H1 (cell line): ENCODE measurements at regions not wholly inside any gene's neighbourhood (a gene's known extent, or its start where the extent isn't known, plus 50 kb on each side); places are given as distances from the start of the nearest gene placed in this dataset.
A peak's percentile ranks its signal among the peaks of the same experiment; 100 is the strongest.

ENCODE experiments used
- CTCF ChIA-PET: fragments of 300-600 bp; sonication (Branson Sonifier 250); formaldehyde crosslinking; loops from one replicate; lab custom pipeline; 2021; ENCODE audit not compliant: partially characterized antibody; lab: Charles Lee
- POLR2A ChIA-PET: fragments of 300-600 bp; sonication (Branson Sonifier 250); formaldehyde crosslinking; loops from one replicate; lab custom pipeline; 2021; ENCODE audit warnings: inconsistent platforms; ENCODE audit not compliant: partially characterized antibody; lab: Charles Lee
- DNase-seq, 2 experiments: peaks; one replicate each; pipeline versions ENCODE4 v3.0.0 to v3.0.0-alpha.2; 2010 to 2022; ENCODE audit warnings: low spot score in 2 of 2, low read depth in 1 of 2, mixed read lengths in 1 of 2
- FAIRE-seq: peaks from 2 replicates; lab custom pipeline; 2011; peaks lifted over from hg19 to GRCh38; lab: Jason Lieb, UNC
- H2AFZ ChIP-seq: 2 replicates; pipeline ENCODE4 v1.8.1; 2012; ENCODE audit warnings: low read length, inconsistent platforms
- H2AK5ac ChIP-seq: 2 replicates; pipeline ENCODE4 v1.6.1; 2013; ENCODE audit warnings: low read depth, low read length
- H2BK120ac ChIP-seq: replicated peaks from 2 replicates; pipeline ENCODE3; 2013; ENCODE audit warnings: low read depth, low read length, inconsistent platforms
- H2BK12ac ChIP-seq: 2 replicates; pipeline ENCODE4 v1.6.1; 2013; ENCODE audit warnings: low read depth, low read length
- H2BK15ac ChIP-seq: 2 replicates; pipeline ENCODE4 v1.6.1; 2013; ENCODE audit warnings: low read length
- H2BK20ac ChIP-seq: 2 replicates; pipeline ENCODE4 v1.6.1; 2013; ENCODE audit warnings: low read length
- H2BK5ac ChIP-seq: 2 replicates; pipeline ENCODE4 v1.6.1; 2013; ENCODE audit warnings: low read depth, low read length
- H3K14ac ChIP-seq: 2 replicates; pipeline ENCODE4 v1.6.1; 2013; ENCODE audit warnings: inconsistent platforms; ENCODE audit not compliant: insufficient read length
- H3K18ac ChIP-seq: 2 replicates; pipeline ENCODE4 v1.6.1; 2013; ENCODE audit warnings: low read length; ENCODE audit errors: extremely low read depth
- H3K23ac ChIP-seq: 2 replicates; pipeline ENCODE4 v1.6.1; 2013; ENCODE audit warnings: inconsistent platforms; ENCODE audit not compliant: insufficient read length
- H3K23me2 ChIP-seq: 2 replicates; pipeline ENCODE4 v1.6.1; 2013; ENCODE audit warnings: low read depth, low read length
- H3K27ac ChIP-seq: 2 replicates; pipeline ENCODE4 v1.6.1; 2011; ENCODE audit warnings: low read depth, low read length, inconsistent platforms
- H3K27me3 ChIP-seq, 4 experiments: replicated peaks in 1 of 4; 1 replicate in 1 of 4; 2 replicates in 3 of 4; pipeline versions ENCODE4 v1.6.1 to v1.8.1; 2011 to 2013; ENCODE audit warnings: low read length in 3 of 4, mild to moderate bottlenecking in 3 of 4, inconsistent platforms in 2 of 4, mixed read lengths in 2 of 4, moderate library complexity in 1 of 4; ENCODE audit not compliant: control insufficient read depth in 3 of 4, insufficient read depth in 3 of 4; ENCODE audit errors: extremely low read depth in 1 of 4
- H3K36me3 ChIP-seq, 4 experiments: 2 replicates each; pipeline versions ENCODE4 v1.6.1 to v1.8.1; 2011 to 2013; ENCODE audit warnings: mild to moderate bottlenecking in 4 of 4, low read length in 3 of 4, moderate library complexity in 2 of 4, control low read depth in 1 of 4, inconsistent platforms in 1 of 4; ENCODE audit not compliant: insufficient read depth in 4 of 4, control insufficient read depth in 2 of 4
- H3K4ac ChIP-seq: replicated peaks from 2 replicates; pipeline ENCODE3; 2013; ENCODE audit warnings: low read length, low read depth, mixed read lengths, inconsistent platforms; ENCODE audit not compliant: insufficient read length
- H3K4me1 ChIP-seq, 4 experiments: replicated peaks in 1 of 4; 1 replicate in 1 of 4; 2 replicates in 3 of 4; pipeline versions ENCODE4 v1.6.1 to v1.8.1; 2011 to 2013; ENCODE audit warnings: low read length in 3 of 4, inconsistent platforms in 2 of 4, mixed read lengths in 1 of 4; ENCODE audit not compliant: insufficient read depth in 4 of 4, control insufficient read depth in 3 of 4
- H3K4me2 ChIP-seq, 2 experiments: 2 replicates each; pipeline versions ENCODE4 v1.6.1 to v1.8.1; 2011 to 2013; ENCODE audit warnings: low read depth in 2 of 2, low read length in 2 of 2, control low read depth in 1 of 2, inconsistent platforms in 1 of 2, mild to moderate bottlenecking in 1 of 2; ENCODE audit not compliant: insufficient read depth in 1 of 2
- H3K4me3 ChIP-seq, 4 experiments: fragments of 200-600, 300-600 bp in 1 of 4; sonication (generic), shearing (Covaris generic), sonication (Bioruptor Twin) in 1 of 4; 2 replicates each; pipeline versions ENCODE4 v1.5.1 to v1.8.1; 2011 to 2016; ENCODE audit warnings: low read length in 4 of 4, low read depth in 3 of 4, control low read depth in 2 of 4, inconsistent platforms in 2 of 4, mild to moderate bottlenecking in 2 of 4, mixed read lengths in 1 of 4, moderate library complexity in 1 of 4; ENCODE audit not compliant: insufficient read depth in 2 of 4; ENCODE audit errors: extremely low read depth in 1 of 4
- H3K56ac ChIP-seq: replicated peaks from 2 replicates; pipeline ENCODE3; 2013; ENCODE audit warnings: low read depth, mild to moderate bottlenecking, mixed read lengths, low read length, inconsistent platforms; ENCODE audit not compliant: insufficient read length
- H3K79me1 ChIP-seq: 2 replicates; pipeline ENCODE4 v1.6.1; 2013; ENCODE audit warnings: low read depth, low read length, control low read depth
- H3K79me2 ChIP-seq, 2 experiments: 2 replicates each; pipeline versions ENCODE4 v1.6.1 to v1.8.1; 2012 to 2013; ENCODE audit warnings: low read length in 2 of 2, mild to moderate bottlenecking in 2 of 2, inconsistent platforms in 1 of 2; ENCODE audit not compliant: insufficient read depth in 2 of 2, control insufficient read depth in 1 of 2
- H3K9ac ChIP-seq, 4 experiments: replicated peaks in 1 of 4; 1 replicate in 1 of 4; 2 replicates in 3 of 4; pipeline versions ENCODE4 v1.6.1 to v1.8.1; 2011 to 2013; ENCODE audit warnings: low read depth in 3 of 4, low read length in 3 of 4, control low read depth in 2 of 4, mild to moderate bottlenecking in 2 of 4, moderate library complexity in 2 of 4, inconsistent platforms in 1 of 4; ENCODE audit errors: extremely low read depth in 1 of 4
- H3K9me3 ChIP-seq, 2 experiments: 2 replicates each; pipeline versions ENCODE4 v1.6.1 to v1.8.1; 2012 to 2013; ENCODE audit warnings: mild to moderate bottlenecking in 2 of 2, moderate library complexity in 2 of 2, control low read depth in 1 of 2, inconsistent platforms in 1 of 2, low read depth in 1 of 2, low read length in 1 of 2, mixed read lengths in 1 of 2; ENCODE audit not compliant: insufficient read depth in 2 of 2
- H4K20me1 ChIP-seq, 2 experiments: replicated peaks in 1 of 2; 2 replicates each; pipeline versions ENCODE3 to v1.8.1; 2011 to 2013; ENCODE audit warnings: inconsistent platforms in 2 of 2, low read length in 2 of 2, mild to moderate bottlenecking in 1 of 2; ENCODE audit not compliant: insufficient read depth in 2 of 2, control insufficient read depth in 1 of 2
- H4K5ac ChIP-seq: 2 replicates; pipeline ENCODE4 v1.6.1; 2013; ENCODE audit warnings: low read length, low read depth, mixed read lengths, inconsistent platforms; ENCODE audit not compliant: insufficient read length
- H4K8ac ChIP-seq: 2 replicates; pipeline ENCODE4 v1.8.0; 2013; ENCODE audit warnings: mild to moderate bottlenecking, moderate library complexity, low read length, inconsistent platforms; ENCODE audit not compliant: insufficient read depth; ENCODE audit errors: extremely low read depth
- H4K91ac ChIP-seq: replicated peaks from 2 replicates; pipeline ENCODE3; 2013; ENCODE audit warnings: low read length, mixed read lengths, inconsistent platforms; ENCODE audit not compliant: insufficient read length
- MAFK ChIP-seq: IDR thresholded peaks from 2 replicates; pipeline ENCODE4 v1.6.1; 2012; ENCODE audit warnings: low read depth, mild to moderate bottlenecking, improper control_type of control experiment, low read length
- SAP30 ChIP-seq: fragments of 300-600 bp; sonication (generic); IDR thresholded peaks from 2 replicates; pipeline ENCODE4 v1.7.1; 2012; ENCODE audit warnings: low read length, moderate library complexity, mild to moderate bottlenecking, inconsistent platforms; ENCODE audit not compliant: insufficient read depth, insufficient replicate concordance
- SIN3A ChIP-seq, 2 experiments: IDR thresholded peaks in 1 of 2; conservative IDR thresholded peaks in 1 of 2; 2 replicates each; pipeline ENCODE4 v1.6.1; 2011 to 2012; ENCODE audit warnings: low read length in 2 of 2, improper control_type of control experiment in 1 of 2, low read depth in 1 of 2, mild to moderate bottlenecking in 1 of 2
- WGBS, 2 experiments: shearing (Covaris generic) in 1 of 2; methylation state at CpG; one replicate each; pipeline versions ENCODE4 v1.1.6 to v1.1.7; 2013 to 2015; ENCODE audit warnings: low lambda C conversion rate in 2 of 2, mixed read lengths in 2 of 2, inconsistent platforms in 1 of 2, low coverage in 1 of 2, missing lambda C conversion rate in 1 of 2; ENCODE audit not compliant: insufficient replicate concordance in 2 of 2, insufficient coverage in 1 of 2, insufficient read length in 1 of 2; ENCODE audit errors: extremely low coverage in 1 of 2, missing lambda C conversion rate in 1 of 2; 5-methylcytosine and 5-hydroxymethylcytosine counted together

- ChIA-PET POLR2A (interaction anchor here (0.8 to 2.7 kb wide), 14 partner anchors 10 to 172 kb away, joined by 3 to 8 read pairs (median 4); partner anchors contain the start of gene ZSCAN23), CTCF (interaction anchor here (0.7 to 1.2 kb wide), 5 partner anchors 33 to 689 kb away, joined by 3 to 4 read pairs (median 3); no protein-coding TSS in a partner anchor)
- Histone ChIP-seq H2BK5ac (no peak overlapping the region), H3K4me1 (peaks cover 0 to 3% (median 1%) of the 10 kb centered on the region in 4 experiments; a peak in 4 of 7 replicates), H3K4ac (peak overlapping the region; percentile 54), H2BK120ac (no peak overlapping the region), H4K91ac (no peak overlapping the region), H3K56ac (no peak overlapping the region), H2AFZ (peak overlapping the region; percentile 86), H3K9me3 (no peaks in the 10 kb centered on the region), H3K79me2 (no peaks in the 10 kb centered on the region; a peak in 1 of 4 replicates), H2BK20ac (no peak overlapping the region), H3K4me2 (peak overlapping the region; percentile 84 to 97), H3K9ac (peak overlapping the region in 1 of 4 experiments; percentile 77; a peak in 1 of 7 replicates), H2AK5ac (no peak overlapping the region), H3K18ac (no peak overlapping the region), H4K8ac (no peak overlapping the region; the same call in 1 of the 2 replicates), H3K27me3 (peaks cover 0 to 2% (median under 1%) of the 10 kb centered on the region in 4 experiments; a peak in 3 of 7 replicates), H2BK15ac (no peak overlapping the region), H3K36me3 (no peaks in the 10 kb centered on the region), H2BK12ac (no peak overlapping the region), H4K5ac (no peak overlapping the region), H3K14ac (no peak overlapping the region), H3K4me3 (peak overlapping the region; percentile 74 to 99 (median 98)), H3K27ac (no peak overlapping the region), H4K20me1 (no peaks in the 10 kb centered on the region), H3K23me2 (peaks cover 18% of the 10 kb centered on the region), H3K79me1 (no peaks in the 10 kb centered on the region), H3K23ac (no peak overlapping the region)
- FAIRE-seq (no peak), DNase-seq (no peak)
- TF ChIP-seq MAFK (no peak), SAP30 (peak; percentile 2), SIN3A (conservative IDR thresholded peaks at IDR 0.05 in 1 of 2, IDR thresholded peaks at IDR 0.05 in 1 of 2; ENCODE audit: low read depth in 1 of 2, low read length in 2 of 2) (0 out of 4 replicates have a peak, but pooled peaks of 1 of the 2 experiments have one; percentile 43)
- 20% methylated on average over 7 of the region's 7 CpGs; no CpG with 5 or more reads in 1 of the 2 experiments for WGBS, 2 experiments
These were observed 60.6 kb downstream of the GPX5 start for GRCh38 chr6:28586324-28586723.
